K562 (cell line): ENCODE measurements at regions not wholly inside any gene's neighbourhood (a gene's known extent, or its start where the extent isn't known, plus 50 kb on each side); places are given as distances from the start of the nearest gene placed in this dataset.

Experiments used
- ATAC-seq: fragments of 200-7000 bp; cut with Tn5 transposase; 3 replicates; pipeline ENCODE4 v1.9.1; 2020; ENCODE audit warnings: moderate library complexity
- BruUV-seq: library from RNA; stranded (reverse); fragments of 400-500 nt; replicated peaks from 2 replicates; lab custom pipeline; 2021; lab: Mats Ljungman, UMichigan
- CTCF ChIA-PET: fragments of 300-600 bp; formaldehyde crosslinking; extraction: SDS; loops from one replicate; lab custom pipeline; 2021; ENCODE audit warnings: low intra/inter-chr PET ratio; lab: Yijun Ruan, JAX
- POLR2A ChIA-PET: fragments of 300-600, 350-650 bp; sonication (Branson Sonifier 250); formaldehyde crosslinking; extraction: SDS; loops from one replicate; lab custom pipeline; 2021; ENCODE audit warnings: antibody characterized with exemption, inconsistent platforms; lab: Yijun Ruan, JAX
- DNase-seq, 4 experiments: peaks; one replicate each; pipeline versions ENCODE4 v3.0.0 to v3.0.0-alpha.2; 2011 to 2018; ENCODE audit warnings: low spot score in 3 of 4, mixed read lengths in 3 of 4; ENCODE audit errors: extremely low read depth in 1 of 4
- FAIRE-seq: peaks from 2 replicates; lab custom pipeline; 2011; peaks lifted over from hg19 to GRCh38; lab: Jason Lieb, UNC
- H2AFZ ChIP-seq: 2 replicates; pipeline ENCODE4 v1.6.0; 2011; ENCODE audit warnings: low read depth, low read length, control low read depth, inconsistent platforms
- H3K27ac ChIP-seq: fragments of 200-600 bp; 3 replicates; pipeline ENCODE4 v1.8.0; 2011; ENCODE audit warnings: low read depth, mild to moderate bottlenecking, control low read depth, inconsistent platforms, low read length, moderate library complexity, mixed read lengths; ENCODE audit errors: extremely low read depth
- H3K27me3 ChIP-seq, 2 experiments: fragments of 300-600 bp in 1 of 2; 2 replicates in 1 of 2; 3 replicates in 1 of 2; pipeline versions ENCODE4 v1.6.0 to v1.8.0; 2011; ENCODE audit warnings: inconsistent platforms in 2 of 2, low read length in 2 of 2, mild to moderate bottlenecking in 1 of 2, mixed read lengths in 1 of 2, moderate library complexity in 1 of 2; ENCODE audit not compliant: control insufficient read depth in 2 of 2, insufficient read depth in 2 of 2
- H3K36me3 ChIP-seq: fragments of 300-600 bp; 3 replicates; pipeline ENCODE4 v1.8.0; 2011; ENCODE audit warnings: mild to moderate bottlenecking, low read length, inconsistent platforms; ENCODE audit not compliant: control insufficient read depth, insufficient read depth
- H3K4me1 ChIP-seq, 2 experiments: fragments of 200-600 bp in 1 of 2; replicated peaks in 1 of 2; 2 replicates in 1 of 2; 3 replicates in 1 of 2; pipeline versions ENCODE4 v1.5.1 to v1.8.0; 2011; ENCODE audit warnings: inconsistent platforms in 2 of 2, low read length in 2 of 2, mild to moderate bottlenecking in 1 of 2, mixed read lengths in 1 of 2, moderate library complexity in 1 of 2; ENCODE audit not compliant: control insufficient read depth in 2 of 2, insufficient read depth in 2 of 2
- H3K4me2 ChIP-seq: 2 replicates; pipeline ENCODE4 v1.6.1; 2011; ENCODE audit warnings: low read length, control low read depth, inconsistent platforms, mixed read lengths; ENCODE audit not compliant: insufficient read depth
- H3K4me3 ChIP-seq: fragments of 200-600 bp; sonication (generic), shearing (Covaris generic); 2 replicates; pipeline ENCODE4 v1.5.1; 2016; ENCODE audit warnings: control low read depth, inconsistent platforms
- H3K79me2 ChIP-seq: fragments of 200-600 bp; 3 replicates; pipeline ENCODE4 v1.8.0; 2011; ENCODE audit warnings: low read length, inconsistent platforms; ENCODE audit not compliant: control insufficient read depth, insufficient read depth
- H3K9ac ChIP-seq, 2 experiments: 2 replicates each; pipeline versions ENCODE4 v1.6.0 to v1.6.1; 2011; ENCODE audit warnings: low read depth in 2 of 2, low read length in 2 of 2, control low read depth in 1 of 2, inconsistent platforms in 1 of 2, mild to moderate bottlenecking in 1 of 2, mixed read lengths in 1 of 2; ENCODE audit not compliant: insufficient read depth in 1 of 2
- H3K9me1 ChIP-seq: one replicate; pipeline ENCODE4 v1.6.0; 2011; ENCODE audit warnings: inconsistent platforms, mild to moderate bottlenecking, low read length, moderate library complexity; ENCODE audit not compliant: control insufficient read depth, insufficient read depth
- H3K9me3 ChIP-seq: replicated peaks from 2 replicates; pipeline ENCODE4 v1.5.1; 2011; ENCODE audit warnings: low read depth, low read length, inconsistent platforms; ENCODE audit not compliant: control insufficient read depth, insufficient read depth
- H4K20me1 ChIP-seq: replicated peaks from 2 replicates; pipeline ENCODE4 v1.6.1; 2011; ENCODE audit warnings: low read length, inconsistent platforms, mixed read lengths; ENCODE audit not compliant: control insufficient read depth, insufficient read depth
- BRD4 ChIP-seq: fragments of 200-600 bp; sonication (generic); IDR thresholded peaks from 2 replicates; pipeline ENCODE4 v1.6.1; 2017; ENCODE audit warnings: inconsistent platforms
- GTF2A2 ChIP-seq: IDR thresholded peaks from 2 replicates; pipeline ENCODE4 v1.6.1; 2016; ENCODE audit warnings: mild to moderate bottlenecking, missing genetic modification characterization, missing compliant biosample characterization
- MAFF ChIP-seq: IDR thresholded peaks from 2 replicates; pipeline ENCODE4 v1.6.1; 2012; ENCODE audit warnings: low read length, improper control_type of control experiment
- NFRKB ChIP-seq: fragments of 450-650 bp; IDR thresholded peaks from 2 replicates; pipeline ENCODE4 v1.6.1; 2016; ENCODE audit warnings: low read depth
- TARDBP ChIP-seq: fragments of 450-650 bp; IDR thresholded peaks from 2 replicates; pipeline ENCODE4 v1.6.1; 2016
- TGIF2 ChIP-seq: sonication (generic); formaldehyde crosslinking; IDR thresholded peaks from 2 replicates; pipeline ENCODE4 v1.8.1; 2022; ENCODE audit warnings: mild to moderate bottlenecking, missing genetic modification reagents, moderate library complexity
- ZNF384 ChIP-seq: IDR thresholded peaks from 2 replicates; pipeline ENCODE4 v1.6.1; 2012; ENCODE audit warnings: low read depth, low read length, improper control_type of control experiment
- WGBS: fragments of 100-300 bp; shearing (Covaris generic); methylation state at CpG from one replicate; pipeline ENCODE4 v1.1.6; 2016; ENCODE audit warnings: low coverage, mixed read lengths; ENCODE audit not compliant: insufficient coverage; ENCODE audit errors: missing lambda C conversion rate; 5-methylcytosine and 5-hydroxymethylcytosine counted together
- in situ Hi-C: fragments of 300-500 bp; cut with MboI; formaldehyde crosslinking; loops from 4 replicates; pipeline ENCODE4 v1.15.0; 2018; ENCODE audit warnings: inconsistent platforms, mixed read lengths
- intact Hi-C: fragments of 100-400 bp; cut with micrococcal nuclease; formaldehyde crosslinking; loops from 2 replicates; pipeline ENCODE4 v1.14.2; 2022
- TF ChIP-seq, protein P1 (sequence below), 2 experiments: IDR thresholded peaks; 2 replicates each; pipeline ENCODE4 v1.6.1; 2012; ENCODE audit warnings: improper control_type of control experiment in 2 of 2, low read depth in 2 of 2, low read length in 2 of 2, borderline replicate concordance in 1 of 2
- TF ChIP-seq, protein P2 (sequence below): sonication (generic); formaldehyde crosslinking; IDR thresholded peaks from 2 replicates; pipeline ENCODE4 v1.8.0; 2022; ENCODE audit warnings: mild to moderate bottlenecking, missing genetic modification reagents, borderline replicate concordance

DNA sequence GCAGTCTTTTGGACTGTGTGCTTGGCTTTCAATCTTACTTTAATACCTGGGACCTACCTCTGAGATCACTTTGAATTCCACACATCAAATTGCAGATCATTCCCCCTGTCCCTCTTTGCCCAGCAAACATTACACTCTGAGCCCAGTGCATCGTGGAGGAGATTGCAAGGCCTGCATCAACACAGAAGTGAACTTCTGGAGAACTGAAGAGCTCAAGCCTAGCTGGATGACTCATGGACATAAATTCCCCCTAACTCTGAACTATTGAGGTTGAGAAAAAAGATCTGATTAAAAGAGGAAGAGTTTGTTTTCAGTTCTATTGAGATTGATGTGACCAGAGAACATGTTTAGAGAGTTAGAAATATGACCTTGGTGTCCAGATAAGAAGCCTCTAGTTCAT lies 316.0 kb upstream of the DMAC1 start (continued):
- TF ChIP-seq, protein P1, sequence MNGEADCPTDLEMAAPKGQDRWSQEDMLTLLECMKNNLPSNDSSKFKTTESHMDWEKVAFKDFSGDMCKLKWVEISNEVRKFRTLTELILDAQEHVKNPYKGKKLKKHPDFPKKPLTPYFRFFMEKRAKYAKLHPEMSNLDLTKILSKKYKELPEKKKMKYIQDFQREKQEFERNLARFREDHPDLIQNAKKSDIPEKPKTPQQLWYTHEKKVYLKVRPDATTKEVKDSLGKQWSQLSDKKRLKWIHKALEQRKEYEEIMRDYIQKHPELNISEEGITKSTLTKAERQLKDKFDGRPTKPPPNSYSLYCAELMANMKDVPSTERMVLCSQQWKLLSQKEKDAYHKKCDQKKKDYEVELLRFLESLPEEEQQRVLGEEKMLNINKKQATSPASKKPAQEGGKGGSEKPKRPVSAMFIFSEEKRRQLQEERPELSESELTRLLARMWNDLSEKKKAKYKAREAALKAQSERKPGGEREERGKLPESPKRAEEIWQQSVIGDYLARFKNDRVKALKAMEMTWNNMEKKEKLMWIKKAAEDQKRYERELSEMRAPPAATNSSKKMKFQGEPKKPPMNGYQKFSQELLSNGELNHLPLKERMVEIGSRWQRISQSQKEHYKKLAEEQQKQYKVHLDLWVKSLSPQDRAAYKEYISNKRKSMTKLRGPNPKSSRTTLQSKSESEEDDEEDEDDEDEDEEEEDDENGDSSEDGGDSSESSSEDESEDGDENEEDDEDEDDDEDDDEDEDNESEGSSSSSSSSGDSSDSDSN (IDR thresholded peaks at IDR 0.05; ENCODE audit: borderline replicate concordance in 1 of 2, low read depth in 2 of 2, low read length in 2 of 2) = no peak
- TF ChIP-seq ZNF384 (no peak), GTF2A2 (no peak), MAFF (no peak), NFRKB (no peak), TARDBP (no peak)
- TF ChIP-seq, protein P2, sequence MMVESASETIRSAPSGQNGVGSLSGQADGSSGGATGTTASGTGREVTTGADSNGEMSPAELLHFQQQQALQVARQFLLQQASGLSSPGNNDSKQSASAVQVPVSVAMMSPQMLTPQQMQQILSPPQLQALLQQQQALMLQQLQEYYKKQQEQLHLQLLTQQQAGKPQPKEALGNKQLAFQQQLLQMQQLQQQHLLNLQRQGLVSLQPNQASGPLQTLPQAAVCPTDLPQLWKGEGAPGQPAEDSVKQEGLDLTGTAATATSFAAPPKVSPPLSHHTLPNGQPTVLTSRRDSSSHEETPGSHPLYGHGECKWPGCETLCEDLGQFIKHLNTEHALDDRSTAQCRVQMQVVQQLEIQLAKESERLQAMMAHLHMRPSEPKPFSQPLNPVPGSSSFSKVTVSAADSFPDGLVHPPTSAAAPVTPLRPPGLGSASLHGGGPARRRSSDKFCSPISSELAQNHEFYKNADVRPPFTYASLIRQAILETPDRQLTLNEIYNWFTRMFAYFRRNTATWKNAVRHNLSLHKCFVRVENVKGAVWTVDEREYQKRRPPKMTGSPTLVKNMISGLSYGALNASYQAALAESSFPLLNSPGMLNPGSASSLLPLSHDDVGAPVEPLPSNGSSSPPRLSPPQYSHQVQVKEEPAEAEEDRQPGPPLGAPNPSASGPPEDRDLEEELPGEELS (CRISPR knock-in tag) = no peak
- TF ChIP-seq, all 486 proteins: peak for 0

GRCh38 chr9:8114826-8115225 lies 315.2 kb upstream of the DMAC1 start:
- ATAC-seq (no peak), DNase-seq (no peak), FAIRE-seq (no peak)
- Histone ChIP-seq H3K4me3 (no peak overlapping the region), H3K79me2 (no peaks in the 10 kb centered on the region), H3K27me3 (no peaks in the 10 kb centered on the region), H3K27ac (no peak overlapping the region), H3K36me3 (no peaks in the 10 kb centered on the region), H4K20me1 (no peaks in the 10 kb centered on the region), H3K9me3 (no peaks in the 10 kb centered on the region), H3K4me1 (no peaks in the 10 kb centered on the region), H2AFZ (no peak overlapping the region), H3K9me1 (no peaks in the 10 kb centered on the region), H3K9ac (no peak overlapping the region), H3K4me2 (no peak overlapping the region)
- intact Hi-C loops (no loop called here), in situ Hi-C loops (no loop called here)
- ChIA-PET POLR2A (no interaction called here), CTCF (no interaction called here)
- 0% methylated on average over 1 of the region's 1 CpG for WGBS
- TF ChIP-seq TGIF2 (CRISPR knock-in tag) (no peak), BRD4 (no peak)
- BruUV-seq = no TSS peak
